Muscle of leg (tissue), 3 donors: ENCODE measurements at regions not wholly inside any gene's neighbourhood (a gene's known extent, or its start where the extent isn't known, plus 50 kb on each side); places are given as distances from the start of the nearest gene placed in this dataset.
"Not testable (repeated sequence)": the region's sequence is repeated elsewhere in the genome, so short reads cannot be mapped to it uniquely, and the experiment has no call there.

Experiments
- DNase-seq: peaks from one replicate; pipeline ENCODE4 v3.0.0; 2013
- H3K27ac ChIP-seq: one replicate; pipeline ENCODE4 v1.5.1; 2013; ENCODE audit warnings: mild to moderate bottlenecking, low read length, control low read depth
- H3K27me3 ChIP-seq: one replicate; pipeline ENCODE4 v1.6.1; 2013; ENCODE audit warnings: low read length; ENCODE audit not compliant: control insufficient read depth, insufficient read depth
- H3K36me3 ChIP-seq: one replicate; pipeline ENCODE4 v1.6.1; 2013; ENCODE audit warnings: low read length; ENCODE audit not compliant: control insufficient read depth, insufficient read depth
- H3K4me1 ChIP-seq: one replicate; pipeline ENCODE4 v1.6.1; 2013; ENCODE audit warnings: low read length; ENCODE audit not compliant: control insufficient read depth, insufficient read depth
- H3K4me3 ChIP-seq: one replicate; pipeline ENCODE4 v1.5.1; 2013; ENCODE audit warnings: low read length, control low read depth
- H3K9me3 ChIP-seq: replicated peaks from 2 replicates; pipeline ENCODE4 v1.6.1; 2013; ENCODE audit warnings: low read depth, low read length; ENCODE audit not compliant: control insufficient read depth
- WGBS: methylation state at CpG from one replicate; pipeline ENCODE4 v1.1.5; 2013; ENCODE audit warnings: missing lambda C conversion rate; ENCODE audit not compliant: insufficient coverage; 5-methylcytosine and 5-hydroxymethylcytosine counted together

DNA sequence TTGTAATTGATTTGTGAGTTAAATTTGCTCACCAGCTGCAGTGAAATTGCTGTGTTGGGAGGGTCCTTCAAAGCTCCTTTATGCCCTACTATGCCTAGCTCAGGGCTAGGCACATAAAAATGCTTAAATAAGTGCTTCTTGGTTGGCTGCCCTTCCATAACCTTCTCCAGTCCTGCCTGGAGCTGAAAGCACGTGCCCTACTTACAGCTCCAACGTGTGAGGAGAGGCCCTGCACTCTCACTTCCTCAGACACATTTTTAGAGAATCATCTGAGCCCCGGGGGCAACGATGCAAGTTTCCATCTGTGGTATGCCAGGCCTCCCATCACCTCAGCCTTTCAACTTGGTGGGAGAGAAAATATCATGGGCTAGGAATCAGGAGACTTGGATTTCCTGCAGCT is 202.7 kb downstream of the BCL11A start:
- Histone ChIP-seq H3K27ac (no peak overlapping the region), H3K9me3 (no peaks in the 10 kb centered on the region), H3K4me1 (peaks cover 15% of the 10 kb centered on the region), H3K36me3 (no peaks in the 10 kb centered on the region), H3K27me3 (peaks cover 4% of the 10 kb centered on the region), H3K4me3 (no peak overlapping the region)
- WGBS = no CpG with 5 or more reads among the region's 4 CpGs
- DNase-seq = peak; percentile 18

DNA sequence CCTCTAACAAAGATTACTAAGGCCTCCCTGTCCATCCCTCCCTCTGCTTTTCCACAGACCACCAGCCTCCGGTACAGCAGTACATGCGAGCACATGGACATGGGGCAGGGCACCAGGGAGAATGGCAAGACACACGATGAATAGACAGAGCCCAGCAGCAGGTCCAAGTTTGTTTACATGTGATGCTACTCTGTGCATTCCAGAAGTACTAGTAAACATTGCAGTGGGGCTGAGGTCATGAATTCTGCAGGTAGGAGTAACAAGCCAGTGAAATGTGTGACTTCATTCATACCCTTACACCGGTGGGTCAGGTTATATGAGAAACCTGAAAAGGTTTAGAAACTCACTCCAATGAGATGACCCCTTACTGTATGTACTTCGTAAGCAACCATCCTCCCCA is 205.7 kb downstream of the BCL11A start:
- 90% methylated on average over 3 of the region's 5 CpGs for WGBS
- Histone ChIP-seq H3K4me1 (peaks cover 11% of the 10 kb centered on the region), H3K27me3 (no peaks in the 10 kb centered on the region), H3K36me3 (no peaks in the 10 kb centered on the region), H3K9me3 (no peaks in the 10 kb centered on the region), H3K4me3 (no peak overlapping the region), H3K27ac (no peak overlapping the region)
- DNase-seq = no peak

DNA sequence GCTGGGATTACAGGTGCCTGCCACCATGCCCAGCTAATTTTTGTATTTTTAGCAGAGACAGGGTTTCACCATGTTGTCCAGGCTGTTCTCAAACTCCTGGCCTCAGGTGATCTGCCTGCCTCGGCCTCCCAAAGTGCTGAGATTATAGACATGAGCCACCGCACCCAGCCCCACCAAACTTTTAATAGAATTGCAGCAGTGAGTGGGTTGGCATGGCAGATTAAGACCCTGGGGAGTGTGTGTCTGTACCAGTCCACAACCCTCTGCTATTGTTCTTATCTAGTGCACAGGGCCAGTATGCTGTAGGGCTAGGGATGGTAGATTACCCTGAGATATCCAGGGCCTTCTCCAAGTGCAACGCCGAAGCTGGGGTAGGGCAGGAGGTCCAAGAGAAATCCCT is 211.0 kb downstream of the BCL11A start:
- 89% methylated on average over 2 of the region's 4 CpGs for WGBS
- not testable (repeated sequence) for H3K4me3 ChIP-seq, H3K36me3 ChIP-seq, H3K27ac ChIP-seq, H3K9me3 ChIP-seq, H3K27me3 ChIP-seq, H3K4me1 ChIP-seq, DNase-seq

DNA sequence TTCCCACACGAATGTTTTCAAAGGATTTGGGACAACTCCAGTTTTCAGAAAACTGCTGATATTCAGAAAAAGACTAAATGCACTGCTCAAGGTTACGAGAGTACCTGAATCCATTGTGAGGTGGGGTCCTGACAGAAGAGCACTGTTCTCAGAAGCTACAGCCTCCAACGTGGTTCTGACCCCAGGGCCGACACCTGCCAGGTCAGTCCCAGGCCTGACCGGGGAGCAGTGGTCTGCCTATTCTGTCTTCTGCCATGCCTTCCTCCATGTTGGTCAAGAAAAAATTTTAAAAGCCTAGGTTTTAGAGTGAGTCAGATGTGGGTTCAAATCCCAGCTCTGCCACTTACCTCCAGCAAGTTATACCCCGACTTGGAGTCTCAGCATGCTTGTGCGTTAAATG is 212.3 kb downstream of the BCL11A start:
- no peak overlapping the region for H3K27ac ChIP-seq
- H3K4me1 ChIP-seq = no peaks in the 10 kb centered on the region
- H3K4me3 ChIP-seq = no peak overlapping the region
- no peaks in the 10 kb centered on the region for H3K9me3 ChIP-seq
- no peaks in the 10 kb centered on the region for H3K27me3 ChIP-seq
- DNase-seq = no peak
- WGBS = 71% methylated on average over 2 of the region's 7 CpGs
- no peaks in the 10 kb centered on the region for H3K36me3 ChIP-seq

DNA sequence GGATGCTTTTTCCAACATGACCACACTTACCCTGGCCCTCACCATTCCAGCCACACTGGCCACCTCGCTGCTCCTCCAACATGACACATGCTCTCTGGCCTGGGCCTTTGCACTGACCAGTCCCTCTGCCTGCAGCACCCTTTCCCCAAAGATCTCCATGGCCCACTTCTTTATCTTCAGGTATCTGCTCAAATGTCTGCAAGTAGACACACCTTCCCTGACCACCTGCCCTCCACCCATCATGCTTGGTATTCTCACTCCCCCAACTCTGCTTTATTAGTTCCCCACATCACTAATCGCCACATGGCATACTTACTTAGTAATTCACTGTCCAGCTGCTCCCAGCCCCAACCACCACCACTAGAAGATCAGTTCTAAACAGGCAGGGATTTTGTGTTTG is 214.2 kb downstream of the BCL11A start:
- no peak overlapping the region for H3K4me3 ChIP-seq
- no peak overlapping the region for H3K27ac ChIP-seq
- WGBS = 86% methylated on average over 2 of the region's 2 CpGs

DNA sequence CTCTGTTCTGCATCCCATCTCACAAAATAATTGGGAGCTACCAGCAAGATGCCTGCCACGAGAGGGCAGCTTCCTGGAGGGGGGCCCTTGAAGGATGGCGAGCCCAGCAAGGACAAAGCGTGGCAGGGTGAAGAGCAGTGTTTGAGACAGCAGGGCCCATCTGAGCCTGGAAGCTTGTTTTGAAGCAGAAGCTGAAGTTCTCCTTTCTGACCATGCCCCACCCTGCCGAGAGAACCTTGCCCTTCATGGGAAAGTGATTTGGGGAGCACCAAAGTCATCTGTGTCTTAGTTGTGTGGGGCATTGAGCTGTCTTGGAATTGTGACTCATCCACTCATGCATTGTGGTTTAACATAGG is 216.3 kb downstream of the BCL11A start:
- Histone ChIP-seq H3K4me1 (no peaks in the 10 kb centered on the region), H3K36me3 (no peaks in the 10 kb centered on the region), H3K4me3 (no peak overlapping the region), H3K9me3 (no peaks in the 10 kb centered on the region), H3K27ac (no peak overlapping the region), H3K27me3 (peaks cover 2% of the 10 kb centered on the region)
- 52% methylated on average over 3 of the region's 4 CpGs for WGBS
- no peak for DNase-seq

More for the DNA sequence above, 214.2 kb downstream of the BCL11A start:
- Histone ChIP-seq H3K36me3 (no peaks in the 10 kb centered on the region), H3K9me3 (no peaks in the 10 kb centered on the region), H3K27me3 (no peaks in the 10 kb centered on the region), H3K4me1 (no peaks in the 10 kb centered on the region)
- no peak for DNase-seq

DNA sequence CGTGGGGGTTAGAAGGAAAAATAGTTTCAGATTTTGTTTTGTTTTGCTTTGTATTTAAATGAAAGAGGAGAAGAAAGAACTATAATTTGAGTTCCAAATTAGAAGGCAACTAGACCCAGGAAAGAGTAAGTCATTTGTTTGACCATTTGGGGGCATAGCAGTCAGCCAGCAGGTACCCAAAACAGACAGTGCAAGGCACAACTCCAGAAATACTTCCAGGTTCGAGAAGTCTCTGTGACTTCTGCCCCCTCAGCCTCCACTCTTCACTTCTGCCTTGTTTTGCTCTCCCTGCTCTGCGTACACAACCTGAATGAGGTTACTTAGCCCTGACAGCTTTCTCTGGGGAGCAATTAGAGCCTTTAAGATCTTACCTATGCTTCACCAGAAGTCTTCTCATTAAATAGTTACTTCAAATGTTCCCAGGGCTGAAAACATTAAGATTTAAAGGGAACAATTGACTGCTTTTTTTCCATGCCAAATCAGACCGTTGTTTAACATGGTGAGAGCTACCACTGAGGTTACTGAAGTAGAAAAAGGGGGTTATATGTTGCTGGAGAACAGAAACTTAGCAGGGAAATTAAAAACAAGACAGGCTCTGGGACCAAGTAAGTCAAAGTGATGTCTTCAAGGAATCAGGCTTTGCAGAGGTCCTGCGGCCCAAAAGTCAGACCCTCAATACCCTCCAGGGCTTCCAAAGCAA is 216.9 kb downstream of the BCL11A start:
- Histone ChIP-seq H3K27ac (no peak overlapping the region), H3K27me3 (peaks cover 2% of the 10 kb centered on the region), H3K36me3 (no peaks in the 10 kb centered on the region), H3K9me3 (no peaks in the 10 kb centered on the region), H3K4me1 (no peaks in the 10 kb centered on the region), H3K4me3 (no peak overlapping the region)
- WGBS = 58% methylated on average over 4 of the region's 5 CpGs
- no peak for DNase-seq

DNA sequence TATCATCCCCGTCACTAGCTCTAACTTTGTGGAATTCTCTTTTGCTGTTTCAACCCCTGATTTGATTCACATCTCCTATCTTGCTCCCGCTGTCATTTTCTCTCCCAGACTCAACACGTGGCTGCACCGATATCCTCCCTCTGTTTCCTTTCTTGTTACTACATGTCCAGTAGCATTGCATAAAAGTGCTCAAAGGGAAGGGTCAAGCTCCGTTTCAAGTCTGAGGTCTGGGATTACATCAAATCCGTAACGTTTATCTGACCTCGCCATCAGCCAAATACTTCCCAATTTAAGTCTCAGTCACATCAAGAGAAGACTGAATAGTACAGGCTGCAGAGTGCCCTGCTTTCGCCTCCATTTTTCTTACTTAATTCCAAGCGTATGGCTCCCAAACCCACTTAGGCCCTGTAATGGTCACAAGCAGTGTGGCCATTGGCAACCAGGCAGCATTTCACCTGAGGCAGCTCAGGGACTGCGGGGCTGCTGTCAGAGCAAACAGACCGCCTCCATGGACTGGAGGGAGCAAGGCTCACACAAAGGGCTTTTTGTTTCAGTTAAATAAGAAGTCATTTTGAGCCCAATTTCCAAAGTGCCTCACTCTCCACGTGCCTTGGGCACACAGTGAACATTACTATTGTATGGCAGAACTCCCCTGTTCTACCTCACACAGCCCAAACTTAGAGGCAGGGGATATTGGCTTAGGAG is 217.8 kb downstream of the BCL11A start:
- H3K27ac ChIP-seq = no peak overlapping the region
- 66% methylated on average over 8 of the region's 13 CpGs for WGBS
- no peak for DNase-seq
- H3K27me3 ChIP-seq = peaks cover 2% of the 10 kb centered on the region
- H3K36me3 ChIP-seq = no peaks in the 10 kb centered on the region
- no peaks in the 10 kb centered on the region for H3K9me3 ChIP-seq
- no peaks in the 10 kb centered on the region for H3K4me1 ChIP-seq
- no peak overlapping the region for H3K4me3 ChIP-seq

DNA sequence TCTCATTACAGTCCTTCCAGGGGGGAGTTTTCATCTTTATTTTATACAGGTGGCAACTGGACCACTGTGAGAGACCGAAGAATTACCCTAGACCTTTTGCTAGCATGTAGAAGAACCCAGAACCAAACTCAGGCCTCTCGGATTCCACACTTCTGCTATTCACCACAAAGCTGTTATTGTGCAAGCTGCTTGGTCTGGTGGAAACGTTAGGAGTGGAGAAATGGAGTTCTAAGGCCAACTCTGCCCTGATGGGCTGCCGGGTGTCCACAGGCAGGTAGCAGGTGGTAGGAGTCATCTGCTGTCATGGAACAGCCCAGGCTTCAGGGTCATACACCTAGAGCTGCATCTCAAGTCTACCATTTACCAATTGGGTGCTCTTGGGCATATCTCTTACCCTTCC is 218.8 kb downstream of the BCL11A start:
- Histone ChIP-seq H3K36me3 (no peaks in the 10 kb centered on the region), H3K27ac (no peak overlapping the region), H3K4me3 (no peak overlapping the region), H3K9me3 (no peaks in the 10 kb centered on the region), H3K27me3 (peaks cover 2% of the 10 kb centered on the region), H3K4me1 (no peaks in the 10 kb centered on the region)
- no peak for DNase-seq
- no CpG with 5 or more reads among the region's 4 CpGs for WGBS

DNA sequence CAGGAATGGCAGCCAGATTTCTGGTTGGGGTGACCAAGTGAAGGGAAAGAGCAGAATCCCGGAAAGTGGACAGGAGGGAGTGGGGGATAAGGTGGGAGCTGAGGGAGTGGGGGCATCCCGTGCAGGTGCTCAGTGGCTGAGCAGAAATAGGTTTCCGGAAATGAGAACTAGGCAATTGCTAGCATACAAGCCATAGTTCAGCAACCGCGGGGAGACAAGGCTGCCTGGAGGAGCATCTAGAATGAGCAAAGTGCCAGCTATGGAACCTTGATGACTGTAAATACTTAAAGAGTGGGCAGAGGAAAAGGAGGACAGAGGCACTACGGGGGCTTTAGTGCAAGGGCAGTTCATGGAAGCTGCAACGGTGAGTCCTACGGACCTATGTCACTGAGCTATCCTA is 220.2 kb downstream of the BCL11A start:
- Histone ChIP-seq H3K27me3 (peaks cover 2% of the 10 kb centered on the region), H3K4me1 (no peaks in the 10 kb centered on the region), H3K9me3 (no peaks in the 10 kb centered on the region), H3K27ac (no peak overlapping the region), H3K36me3 (no peaks in the 10 kb centered on the region), H3K4me3 (no peak overlapping the region)
- DNase-seq = no peak
- WGBS = 95% methylated on average over 5 of the region's 8 CpGs
